Pons (tissue), 1 donor: ENCODE measurements at regions not wholly inside any gene's neighbourhood (a gene's known extent, or its start where the extent isn't known, plus 50 kb on each side); places are given as distances from the start of the nearest gene placed in this dataset.
"Not testable (repeated sequence)": the region's sequence is repeated elsewhere in the genome, so short reads cannot be mapped to it uniquely, and the experiment has no call there.

Experiments used
- DNase-seq: peaks from one replicate; pipeline ENCODE4 v3.0.0-alpha.2; 2016; ENCODE audit warnings: low spot score

- DNase-seq: no peak
Measured at GRCh38 chr1:119191325-119191724, 50.9 kb upstream of the WARS2 start.

- DNase-seq: no peak
Measured at GRCh38 chr1:119204197-119204960, 63.9 kb upstream of the WARS2 start.

- no peak for DNase-seq
Measured at GRCh38 chr1:119204961-119205357, 64.5 kb upstream of the WARS2 start.

GRCh38 chr1:119209061-119209460 lies 68.6 kb upstream of the WARS2 start:
- DNase-seq: no peak

GRCh38 chr1:119209596-119210295 lies 69.3 kb upstream of the WARS2 start:
- DNase-seq: no peak

- DNase-seq: no peak
Measured at GRCh38 chr1:119210296-119210649, 69.8 kb upstream of the WARS2 start.

GRCh38 chr1:119213213-119213612 lies 72.8 kb upstream of the WARS2 start:
- not testable (repeated sequence) for DNase-seq

- DNase-seq: not testable (repeated sequence)
Measured at GRCh38 chr1:119214961-119215360, 74.5 kb upstream of the WARS2 start.

DNA sequence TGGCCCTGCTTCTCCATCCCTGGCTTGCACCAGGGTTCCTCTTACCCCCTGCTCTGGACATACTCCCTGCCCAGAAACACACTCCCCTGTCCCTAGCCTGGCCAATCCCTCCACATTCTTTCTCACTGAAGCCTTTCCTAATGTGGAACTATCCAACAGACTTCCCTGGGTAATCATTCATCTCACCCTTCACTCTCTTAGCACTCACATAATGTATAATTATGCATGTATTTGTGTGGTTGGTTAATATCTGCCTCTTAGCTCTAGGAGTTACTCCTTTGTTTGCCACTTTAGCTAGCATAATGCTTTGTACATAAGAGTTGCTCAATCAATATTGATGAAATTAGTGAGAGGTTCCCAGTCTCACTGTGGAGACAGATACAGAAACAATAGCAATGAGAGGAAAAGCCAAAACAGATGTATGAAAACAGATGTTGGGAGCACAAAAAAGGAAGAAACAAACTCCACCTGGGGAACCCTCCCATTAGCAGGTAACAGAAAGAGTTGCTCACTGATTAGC lies 76.9 kb upstream of the WARS2 start:
- no peak for DNase-seq

DNA sequence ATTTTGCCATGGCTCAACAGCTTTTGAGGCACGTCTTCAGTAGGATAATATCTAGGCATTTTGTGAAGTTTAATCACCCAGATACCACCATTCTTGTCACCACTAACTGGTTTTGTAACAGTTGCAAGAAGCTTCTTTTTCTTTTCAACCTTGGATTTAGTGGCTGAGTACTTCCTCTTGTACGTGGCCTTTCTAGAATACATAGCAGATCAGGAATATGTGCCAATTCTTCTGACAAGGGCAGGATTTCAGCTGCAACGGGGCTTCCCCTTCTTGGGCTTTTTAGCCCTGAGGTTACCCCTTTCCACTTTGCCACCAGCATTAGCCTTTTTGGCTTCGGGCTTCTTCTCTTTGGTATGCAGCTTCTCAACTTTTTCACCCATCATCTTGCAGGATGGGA lies 79.3 kb upstream of the WARS2 start:
- no peak for DNase-seq

DNA sequence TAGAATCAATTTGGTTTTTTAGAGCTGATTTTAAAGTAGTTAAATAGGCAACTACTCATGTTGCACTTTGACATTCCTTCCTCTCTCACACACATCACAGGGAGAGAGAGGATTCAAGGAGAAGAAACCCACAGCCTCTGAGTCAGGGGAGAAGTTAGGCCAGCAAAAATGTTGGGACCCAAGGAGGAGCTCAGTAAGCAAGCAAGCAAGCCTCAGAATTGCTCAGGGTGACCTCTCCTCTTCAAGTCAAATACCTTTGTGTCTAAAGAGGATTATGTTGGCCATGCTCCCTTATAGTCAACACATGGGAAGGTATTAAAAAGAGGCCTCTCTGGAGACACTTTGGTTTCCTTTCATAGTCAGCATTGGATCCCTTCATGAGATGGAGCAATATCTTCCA lies 80.5 kb upstream of the WARS2 start:
- no peak for DNase-seq

GRCh38 chr1:119222271-119222670 lies 81.8 kb upstream of the WARS2 start:
- DNase-seq: no peak

DNA sequence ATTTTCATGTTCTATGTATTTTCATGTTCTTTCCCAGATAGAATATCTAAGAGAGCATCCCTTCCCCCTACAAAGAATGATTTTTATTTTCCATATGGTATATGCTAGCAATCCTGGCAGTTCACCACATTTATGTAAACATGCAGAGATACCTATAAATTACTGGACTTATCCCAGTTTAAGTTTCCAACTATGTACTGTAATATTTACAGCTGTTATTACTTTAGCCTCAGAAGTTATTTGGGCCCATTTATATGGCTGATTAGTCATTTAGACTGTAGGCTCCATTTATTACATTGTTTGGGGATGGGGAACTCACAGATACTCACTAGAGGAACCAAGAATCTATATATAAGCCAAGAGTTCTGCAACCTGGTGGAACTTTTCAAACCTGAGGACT lies 84.8 kb upstream of the WARS2 start:
- no peak for DNase-seq

GRCh38 chr1:119225831-119226230 lies 85.4 kb upstream of the WARS2 start:
- no peak for DNase-seq

GRCh38 chr1:119226321-119226720 lies 85.9 kb upstream of the WARS2 start:
- DNase-seq: no peak

DNA sequence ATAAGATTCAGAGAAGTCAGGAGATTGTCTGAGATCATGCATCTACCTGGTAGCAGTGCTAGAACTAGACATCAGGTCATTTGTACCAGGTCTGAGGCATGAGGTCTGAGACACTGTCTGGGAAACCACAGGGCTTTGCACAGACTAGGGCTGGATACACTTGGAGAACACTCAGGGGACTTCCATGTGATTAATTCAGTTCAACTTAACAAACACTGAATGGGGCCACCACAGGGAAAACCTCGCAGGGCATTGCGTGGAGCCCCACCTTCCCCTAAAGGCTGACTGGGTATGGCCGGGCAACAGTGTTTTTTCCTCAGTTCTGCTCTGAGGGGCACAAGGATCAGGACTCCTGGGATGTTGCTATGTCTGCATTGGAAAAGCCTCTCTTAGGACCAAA lies 86.5 kb upstream of the WARS2 start:
- no peak for DNase-seq

GRCh38 chr1:119227456-119227855 lies 87.0 kb upstream of the WARS2 start:
- DNase-seq: no peak

DNA sequence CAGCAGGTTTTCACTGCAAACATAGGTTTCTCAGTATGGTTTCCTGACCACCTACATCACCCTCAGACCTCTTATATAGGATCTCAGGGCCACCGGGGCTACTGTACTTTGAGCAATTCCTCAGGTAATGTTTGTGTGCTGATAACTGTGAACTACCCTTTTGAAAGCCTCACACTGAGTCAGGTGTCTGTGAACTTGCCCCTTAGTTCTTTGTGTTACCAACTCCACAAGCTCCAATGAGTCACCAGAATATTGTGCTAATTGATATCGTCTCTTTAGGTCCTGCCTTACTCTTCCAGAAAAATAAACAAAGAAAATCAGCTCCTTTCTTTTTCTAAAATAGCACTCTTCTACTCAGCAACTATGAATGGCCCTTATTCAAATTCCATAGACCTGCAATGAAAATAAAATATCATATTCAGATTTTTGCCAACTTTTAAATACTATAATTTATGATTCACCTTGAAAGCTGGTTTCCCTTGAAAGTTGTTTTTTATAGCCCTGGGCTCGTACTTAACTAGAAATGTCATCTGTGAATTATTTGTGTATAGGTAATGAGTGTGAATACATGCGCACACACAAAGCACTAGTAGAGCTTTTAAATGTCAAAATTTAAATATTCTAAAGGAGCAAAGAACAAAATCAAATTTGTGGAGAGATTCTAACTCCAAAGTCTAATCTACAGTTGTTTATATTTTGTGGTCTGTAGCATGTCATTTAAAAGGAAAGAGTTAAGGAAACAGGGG lies 88.1 kb upstream of the WARS2 start:
- DNase-seq: no peak

- DNase-seq: no peak
Measured at GRCh38 chr1:119235120-119235519, 94.7 kb upstream of the WARS2 start.

- DNase-seq: peak; percentile 43
Measured at GRCh38 chr1:119245881-119246280, 105.4 kb upstream of the WARS2 start.

DNA sequence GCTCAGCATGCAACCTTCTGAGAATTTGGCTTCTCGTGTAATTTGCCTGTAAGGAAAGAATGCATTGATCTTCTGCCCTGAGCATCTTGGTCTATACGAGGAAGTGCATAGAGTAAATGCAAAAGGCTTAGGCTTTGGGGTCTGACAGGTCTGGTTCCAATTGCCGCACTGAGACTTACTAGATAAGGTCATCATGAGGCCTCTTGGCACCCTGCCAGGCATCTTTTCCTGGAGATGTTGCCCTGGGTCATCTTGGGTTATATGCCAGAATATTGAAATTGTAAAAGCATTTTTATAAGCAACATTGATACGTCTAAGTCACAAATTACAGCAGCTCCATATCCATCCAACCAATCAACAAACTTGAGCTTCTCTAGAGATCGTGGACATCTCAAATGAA lies 108.8 kb upstream of the WARS2 start:
- DNase-seq: no peak

DNA sequence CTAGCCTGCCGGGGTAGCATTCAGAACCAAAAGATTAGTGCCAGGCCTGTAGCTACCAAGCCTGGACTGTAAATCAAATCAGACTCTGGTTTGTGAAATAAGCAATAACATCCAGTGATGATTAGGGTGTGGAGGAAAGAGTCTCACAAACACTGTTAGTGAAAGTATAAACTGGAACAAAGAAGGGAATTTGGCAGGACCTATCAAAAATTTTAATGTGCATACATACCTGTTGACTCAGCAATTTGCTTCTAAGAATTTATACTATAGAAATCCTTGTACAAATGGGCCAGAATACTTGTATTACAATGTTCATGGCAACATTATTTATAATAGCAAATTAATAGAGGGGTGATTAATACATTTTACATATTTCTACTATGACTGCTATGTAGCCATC lies 109.8 kb upstream of the WARS2 start:
- no peak for DNase-seq

DNA sequence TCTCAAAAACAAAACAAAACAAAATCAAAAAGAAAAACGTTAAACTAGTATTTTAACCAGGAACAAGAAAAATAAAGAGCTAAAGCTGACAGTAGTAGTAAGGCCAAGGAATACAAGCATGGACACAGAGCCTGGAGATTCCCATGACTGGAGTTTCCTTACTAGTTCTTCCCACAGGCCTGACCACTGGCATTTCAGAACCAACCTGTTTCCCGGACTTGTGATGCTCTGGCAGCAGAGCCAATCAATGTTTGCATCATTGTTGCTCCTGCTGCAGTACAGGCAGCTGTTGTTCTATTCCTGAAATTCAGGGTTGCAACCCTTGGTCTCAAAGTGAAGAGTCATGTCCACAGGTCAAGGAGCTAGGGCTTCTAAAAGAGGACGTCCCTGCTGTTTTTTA lies 111.3 kb upstream of the WARS2 start:
- DNase-seq: no peak
